ENCODE measurements at regions not wholly inside any gene's neighbourhood (a gene's known extent, or its start where the extent isn't known, plus 50 kb on each side); places are given as distances from the start of the nearest gene placed in this dataset.
A peak's percentile ranks its signal among the peaks of the same experiment; 100 is the strongest.
"Not testable (repeated sequence)": the region's sequence is repeated elsewhere in the genome, so short reads cannot be mapped to it uniquely, and the experiment has no call there.

DNA sequence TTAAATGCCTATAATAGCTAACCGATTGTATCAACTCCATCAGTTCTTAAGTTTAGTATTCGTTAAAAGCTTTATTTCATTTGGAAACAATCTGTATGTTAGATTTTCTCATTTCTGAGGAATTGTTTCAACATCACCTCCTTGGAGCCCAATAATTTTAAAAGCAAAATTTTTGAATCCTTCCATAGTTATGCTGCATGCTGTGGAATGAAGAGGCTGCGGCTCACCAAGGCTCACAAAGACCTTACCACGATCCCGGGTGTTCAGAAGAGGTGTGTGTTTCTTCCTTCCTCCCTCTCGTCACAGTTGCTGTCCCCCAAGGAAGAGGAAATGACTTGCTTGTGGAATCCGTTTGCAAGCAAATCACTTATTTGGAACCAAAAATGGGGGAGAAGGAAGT is 143.8 kb downstream of the FGF1 start:
- ATAC-seq (no peak), DNase-seq (no peak)
- H3K36me3 Mint-ChIP-seq (ENCODE audit: insufficient read depth): no peaks in the 10 kb centered on the region
- H3K4me3 Mint-ChIP-seq: no peak overlapping the region
- peaks cover 3% of the 10 kb centered on the region for H3K27me3 Mint-ChIP-seq (ENCODE audit: low read depth)
- no peaks in the 10 kb centered on the region for H3K9me3 Mint-ChIP-seq
- peaks cover 7% of the 10 kb centered on the region for H3K4me1 Mint-ChIP-seq (ENCODE audit: low read depth)

DNA sequence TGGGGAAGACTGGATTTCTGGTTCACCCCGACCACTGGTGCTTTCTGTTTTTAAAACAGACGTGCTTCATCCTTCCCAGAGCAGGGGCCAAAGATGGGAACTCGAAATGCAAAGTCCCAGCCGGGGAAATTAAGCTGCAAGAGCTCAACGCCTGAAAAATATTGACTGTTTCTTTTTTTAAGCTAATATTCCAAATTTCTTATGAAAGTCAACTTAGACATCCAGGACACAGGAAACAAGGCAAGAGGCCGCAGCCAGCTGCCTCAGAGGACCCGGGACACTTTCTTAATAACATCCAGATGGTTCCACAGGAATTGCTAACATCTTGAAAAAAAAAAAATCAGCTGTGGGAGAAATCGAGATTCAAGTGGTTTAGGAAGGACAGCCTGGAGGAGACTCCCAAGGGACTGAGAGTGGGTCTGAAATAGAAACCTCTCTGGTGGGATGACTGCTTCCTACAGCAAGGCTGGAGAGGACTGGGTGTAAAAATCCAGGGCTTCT is 144.9 kb downstream of the FGF1 start:
- Mint-ChIP-seq H3K9me3 (no peaks in the 10 kb centered on the region), H3K27me3 (ENCODE audit: low read depth) (peaks cover 3% of the 10 kb centered on the region), H3K4me1 (ENCODE audit: low read depth) (peaks cover 7% of the 10 kb centered on the region), H3K4me3 (no peak overlapping the region), H3K36me3 (ENCODE audit: insufficient read depth) (no peaks in the 10 kb centered on the region)
- DNase-seq (no peak), ATAC-seq (no peak)

DNA sequence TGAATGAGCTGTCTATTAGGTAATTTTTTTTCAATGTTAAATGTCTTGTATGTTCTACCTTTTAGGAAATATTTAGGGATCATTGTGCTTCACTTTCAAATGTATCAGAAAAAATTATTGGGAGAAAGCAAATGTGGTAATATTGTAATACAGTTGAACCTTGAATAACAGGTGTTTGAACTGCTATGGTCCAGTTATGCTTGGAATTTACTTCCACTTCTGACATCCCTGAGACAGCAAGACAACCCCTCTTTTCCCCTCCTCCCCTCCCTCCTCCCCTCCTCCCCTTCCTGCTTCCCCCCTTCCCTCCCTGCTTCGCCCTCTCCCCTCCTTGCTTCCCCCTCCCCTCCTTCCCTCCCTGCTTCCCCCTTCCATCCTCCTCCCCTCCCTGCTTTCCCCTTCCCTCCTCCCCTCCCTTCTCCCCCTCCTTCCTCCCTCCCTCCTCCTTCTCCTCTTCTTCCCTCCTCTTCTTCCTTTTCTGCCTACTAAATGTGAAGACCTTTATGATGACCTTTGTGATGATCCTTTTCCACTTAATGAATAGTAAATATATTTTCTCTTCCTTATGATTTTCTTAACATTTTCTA is 146.6 kb downstream of the FGF1 start:
- peaks cover 3% of the 10 kb centered on the region for H3K27me3 Mint-ChIP-seq (ENCODE audit: low read depth)
- H3K36me3 Mint-ChIP-seq (ENCODE audit: insufficient read depth): no peaks in the 10 kb centered on the region
- DNase-seq (no peak), ATAC-seq (no peak)
- H3K4me3 Mint-ChIP-seq: no peak overlapping the region
- peaks cover 7% of the 10 kb centered on the region for H3K9me3 Mint-ChIP-seq
- H3K4me1 Mint-ChIP-seq (ENCODE audit: low read depth): peaks cover 7% of the 10 kb centered on the region

DNA sequence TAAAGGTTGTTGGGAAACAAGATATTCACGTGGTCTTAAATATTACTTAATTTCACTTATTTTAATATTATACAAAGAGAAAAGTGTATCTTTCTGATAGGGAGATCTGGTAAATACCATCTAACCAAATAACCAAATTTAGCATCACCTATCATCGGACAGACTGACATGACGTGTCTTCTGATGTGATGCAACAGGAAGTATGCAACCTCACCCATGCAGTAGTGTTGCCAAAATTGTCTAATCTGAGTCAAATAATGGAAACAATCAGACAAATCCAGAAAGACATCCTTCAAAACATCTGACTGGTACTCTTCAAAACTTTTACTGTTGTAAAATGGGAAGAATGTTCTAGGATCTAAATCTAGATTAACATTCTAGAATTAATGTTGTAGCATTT is 148.0 kb downstream of the FGF1 start:
- DNase-seq: no peak
- Mint-ChIP-seq H3K9me3 (peaks cover 8% of the 10 kb centered on the region), H3K27me3 (ENCODE audit: low read depth) (peaks cover 3% of the 10 kb centered on the region), H3K4me3 (no peak overlapping the region), H3K4me1 (ENCODE audit: low read depth) (peaks cover 7% of the 10 kb centered on the region), H3K36me3 (ENCODE audit: insufficient read depth) (no peaks in the 10 kb centered on the region)
- peak in 1 of 2 donors; percentile 62 for ATAC-seq

DNA sequence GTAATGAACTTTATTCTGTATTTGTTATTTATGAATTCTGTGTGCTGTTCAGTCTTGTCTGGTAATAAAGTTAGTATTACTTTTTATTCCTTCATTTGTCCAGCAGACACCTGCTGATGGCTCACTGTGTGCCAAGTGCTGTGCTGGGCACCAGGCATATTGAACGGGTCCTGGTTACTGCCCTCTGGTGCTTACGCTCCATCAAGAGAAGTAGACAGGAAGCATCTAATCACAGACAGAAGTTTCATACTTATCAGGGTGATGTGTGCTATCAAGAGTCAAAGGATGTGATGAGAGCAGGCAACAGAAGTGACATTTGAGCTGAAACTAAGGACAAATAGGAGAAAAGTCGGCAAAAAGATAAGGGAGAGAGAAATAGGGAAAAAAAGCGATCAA is 153.1 kb downstream of the FGF1 start:
- Mint-ChIP-seq H3K27me3 (ENCODE audit: low read depth) (peaks cover 3% of the 10 kb centered on the region), H3K36me3 (ENCODE audit: insufficient read depth) (no peaks in the 10 kb centered on the region), H3K9me3 (peaks cover 8% of the 10 kb centered on the region), H3K4me3 (no peak overlapping the region), H3K4me1 (ENCODE audit: low read depth) (peaks cover 13% of the 10 kb centered on the region)
- DNase-seq: no peak
- no peak for ATAC-seq

DNA sequence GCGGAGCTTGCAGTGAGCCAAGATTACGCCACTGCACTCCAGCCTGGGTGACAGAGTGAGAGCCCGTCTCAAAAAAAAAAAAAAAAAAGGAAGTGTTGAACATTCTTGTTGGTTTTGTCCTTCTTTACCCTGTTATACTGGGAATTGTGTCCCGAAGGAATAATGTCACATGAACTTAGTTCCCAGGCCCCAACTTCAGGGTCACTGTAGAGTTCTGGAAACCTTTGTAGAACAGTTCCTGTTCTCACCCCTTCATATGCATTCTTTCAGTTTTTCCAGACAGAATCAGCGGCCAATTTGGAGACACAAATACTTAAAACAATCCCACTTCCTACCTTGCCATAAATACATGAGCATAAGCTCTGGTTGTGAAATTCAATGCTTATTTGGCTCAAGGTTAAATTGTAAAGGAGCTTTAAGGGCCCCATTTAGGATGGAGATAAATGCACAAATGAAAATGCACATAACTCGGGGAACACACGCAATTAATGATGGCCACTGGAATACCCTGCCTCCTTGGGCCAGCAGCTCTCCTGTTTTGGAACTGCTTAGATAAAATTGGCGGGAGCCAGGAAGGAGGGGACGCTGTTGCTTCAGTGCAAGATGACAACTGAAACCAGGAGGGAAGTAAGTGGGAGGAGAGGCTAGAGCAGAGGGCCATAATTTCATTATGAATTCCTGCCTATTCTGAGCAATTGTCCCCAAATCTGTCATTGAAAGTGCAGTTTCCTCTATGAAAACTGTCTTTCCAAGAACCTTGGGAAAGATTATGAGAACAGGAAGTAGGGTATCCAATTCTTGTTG is 153.7 kb downstream of the FGF1 start:
- Mint-ChIP-seq H3K27me3 (ENCODE audit: low read depth) (peaks cover 1% of the 10 kb centered on the region), H3K36me3 (ENCODE audit: insufficient read depth) (no peaks in the 10 kb centered on the region), H3K4me1 (ENCODE audit: low read depth) (peaks cover 12% of the 10 kb centered on the region), H3K9me3 (peaks cover 8% of the 10 kb centered on the region), H3K4me3 (no peak overlapping the region)
- ATAC-seq (no peak), DNase-seq (no peak)

DNA sequence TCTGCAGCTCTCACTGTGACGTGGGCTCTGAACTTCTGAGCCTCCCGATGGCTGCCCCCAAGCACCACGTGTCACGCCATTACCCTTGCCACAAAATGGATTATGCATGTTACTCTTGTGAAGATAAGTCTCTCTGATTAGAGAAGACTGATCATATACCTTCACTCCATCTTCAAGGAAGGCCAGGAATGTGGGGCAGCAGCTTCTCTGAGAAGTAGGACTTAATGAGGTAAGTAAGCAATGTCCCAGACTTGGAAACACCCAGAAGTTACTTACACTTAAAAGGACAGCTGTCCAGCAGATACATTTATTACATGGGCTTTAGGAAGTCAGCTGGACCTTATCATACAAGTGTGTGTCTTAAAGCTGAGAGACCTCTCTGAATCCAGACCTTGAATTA is 155.0 kb downstream of the FGF1 start:
- H3K4me3 Mint-ChIP-seq: no peak overlapping the region
- H3K9me3 Mint-ChIP-seq: peaks cover 8% of the 10 kb centered on the region
- H3K4me1 Mint-ChIP-seq (ENCODE audit: low read depth): peaks cover 11% of the 10 kb centered on the region
- no peak for DNase-seq
- H3K27me3 Mint-ChIP-seq (ENCODE audit: low read depth): no peaks in the 10 kb centered on the region
- no peak for ATAC-seq
- H3K36me3 Mint-ChIP-seq (ENCODE audit: insufficient read depth): no peaks in the 10 kb centered on the region

DNA sequence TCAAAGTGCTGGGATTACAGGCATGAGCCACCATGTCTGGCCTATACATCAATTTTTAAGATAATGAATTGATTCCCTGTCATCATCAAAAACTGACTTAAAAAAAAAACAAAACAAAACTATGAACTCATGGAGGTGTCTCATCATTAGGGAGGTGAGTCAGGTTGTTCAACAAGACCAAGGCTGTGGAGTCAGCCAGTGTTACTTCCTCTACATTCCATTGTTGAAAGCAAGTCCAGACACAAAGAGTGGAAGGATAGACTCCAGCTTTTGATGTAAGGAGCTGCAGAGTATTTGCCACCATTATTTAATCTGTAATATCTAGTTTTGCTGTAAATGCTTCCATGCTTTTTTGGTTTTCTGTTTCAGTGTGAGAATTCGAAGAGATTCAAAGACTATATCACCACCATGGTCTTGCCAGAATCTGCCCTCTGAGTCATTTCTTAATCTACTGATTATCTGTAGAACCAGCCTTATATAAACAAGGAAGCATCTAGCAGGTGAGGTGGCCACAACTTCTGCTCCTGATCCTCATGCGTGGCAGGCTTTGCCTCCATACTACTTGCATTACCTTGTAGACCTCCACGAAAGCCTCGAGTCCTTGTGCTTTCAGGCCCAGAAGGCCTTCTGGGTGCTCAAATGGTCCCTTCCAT is 156.1 kb downstream of the FGF1 start:
- Mint-ChIP-seq H3K27me3 (ENCODE audit: low read depth) (no peaks in the 10 kb centered on the region), H3K4me1 (ENCODE audit: low read depth) (peaks cover 11% of the 10 kb centered on the region), H3K9me3 (peaks cover 5% of the 10 kb centered on the region), H3K36me3 (ENCODE audit: insufficient read depth) (no peaks in the 10 kb centered on the region), H3K4me3 (no peak overlapping the region)
- ATAC-seq: peak in 1 of 2 donors; percentile 38
- no peak for DNase-seq

DNA sequence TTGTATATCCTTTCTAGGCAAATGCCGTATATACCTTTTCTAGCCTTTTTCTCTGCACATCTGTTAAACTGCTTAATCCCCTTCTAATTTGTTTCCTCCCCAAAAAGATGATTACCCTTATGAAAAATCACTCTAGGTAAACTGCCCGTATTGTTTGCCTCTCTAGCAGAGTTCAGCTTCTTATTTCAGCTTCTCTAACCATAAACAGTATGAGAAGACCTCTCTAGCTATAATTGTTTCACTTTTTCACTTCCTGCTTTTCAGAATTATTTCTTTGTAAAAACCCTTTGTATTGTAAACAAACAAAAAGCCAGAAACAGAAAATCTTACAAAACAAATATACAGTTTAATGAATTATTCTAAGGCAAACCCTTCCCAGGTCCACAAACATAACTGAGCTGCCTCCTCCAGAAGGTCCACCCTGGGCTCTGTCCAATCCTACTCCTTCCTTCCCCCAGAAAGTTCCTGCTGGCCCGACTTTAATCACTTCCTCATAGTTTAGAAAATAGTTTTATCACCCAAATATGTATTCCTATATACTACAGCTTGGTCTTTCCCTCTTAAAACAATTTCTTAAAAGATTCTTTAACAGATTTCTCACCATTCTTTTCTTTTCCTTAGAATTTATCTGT is 158.1 kb downstream of the FGF1 start:
- H3K36me3 Mint-ChIP-seq (ENCODE audit: insufficient read depth): no peaks in the 10 kb centered on the region
- ATAC-seq: no peak
- no peak for DNase-seq
- H3K4me1 Mint-ChIP-seq (ENCODE audit: low read depth): peaks cover 10% of the 10 kb centered on the region
- H3K27me3 Mint-ChIP-seq (ENCODE audit: low read depth): no peaks in the 10 kb centered on the region
- H3K4me3 Mint-ChIP-seq: no peak overlapping the region
- H3K9me3 Mint-ChIP-seq: no peaks in the 10 kb centered on the region

DNA sequence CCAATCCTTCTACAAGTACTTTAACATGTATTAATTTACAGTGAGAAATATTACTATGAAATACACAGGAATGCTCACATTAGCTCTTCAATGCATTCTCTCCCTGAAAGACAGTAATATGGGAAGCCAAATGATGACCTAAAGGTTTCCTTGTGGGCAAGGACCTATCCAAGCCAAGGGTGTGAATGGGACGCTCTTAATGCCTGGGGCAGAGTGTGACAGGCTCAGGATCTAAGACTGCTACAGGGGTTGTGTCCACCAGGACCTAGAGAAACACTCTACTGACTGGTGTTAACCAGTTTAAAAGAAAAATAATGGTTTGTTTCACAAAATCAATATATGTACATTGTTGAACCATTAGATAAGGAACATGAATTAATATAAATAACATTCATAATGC is 158.7 kb downstream of the FGF1 start:
- Mint-ChIP-seq H3K9me3 (no peaks in the 10 kb centered on the region), H3K36me3 (ENCODE audit: insufficient read depth) (no peaks in the 10 kb centered on the region), H3K4me1 (ENCODE audit: low read depth) (peaks cover 8% of the 10 kb centered on the region), H3K4me3 (no peak overlapping the region), H3K27me3 (ENCODE audit: low read depth) (no peaks in the 10 kb centered on the region)
- DNase-seq (no peak), ATAC-seq (no peak)

DNA sequence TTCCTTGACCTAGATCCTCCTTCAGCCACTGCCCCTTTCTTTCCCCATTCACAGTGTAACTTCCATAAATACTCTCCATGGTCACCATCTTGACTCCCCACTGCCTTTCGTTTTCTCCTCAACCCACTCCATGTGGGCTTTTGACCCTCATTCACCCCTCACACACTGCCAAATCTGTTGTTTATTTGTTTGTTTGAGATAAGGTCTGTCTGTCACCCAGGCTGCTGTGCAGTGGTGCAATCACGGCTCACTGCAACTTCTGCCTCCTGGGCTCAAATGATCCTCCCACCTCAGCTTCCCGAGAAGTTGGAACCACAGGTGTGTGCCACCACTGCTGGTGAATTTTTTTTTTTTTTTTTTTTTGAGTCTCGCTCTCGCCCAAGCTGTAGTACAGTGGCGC is 162.9 kb downstream of the FGF1 start:
- H3K36me3 Mint-ChIP-seq (ENCODE audit: insufficient read depth): no peaks in the 10 kb centered on the region
- H3K27me3 Mint-ChIP-seq (ENCODE audit: low read depth): no peaks in the 10 kb centered on the region
- H3K4me3 Mint-ChIP-seq: no peak overlapping the region
- H3K4me1 Mint-ChIP-seq (ENCODE audit: low read depth): no peaks in the 10 kb centered on the region
- ATAC-seq (no peak), DNase-seq (no peak)
- H3K9me3 Mint-ChIP-seq: no peaks in the 10 kb centered on the region

DNA sequence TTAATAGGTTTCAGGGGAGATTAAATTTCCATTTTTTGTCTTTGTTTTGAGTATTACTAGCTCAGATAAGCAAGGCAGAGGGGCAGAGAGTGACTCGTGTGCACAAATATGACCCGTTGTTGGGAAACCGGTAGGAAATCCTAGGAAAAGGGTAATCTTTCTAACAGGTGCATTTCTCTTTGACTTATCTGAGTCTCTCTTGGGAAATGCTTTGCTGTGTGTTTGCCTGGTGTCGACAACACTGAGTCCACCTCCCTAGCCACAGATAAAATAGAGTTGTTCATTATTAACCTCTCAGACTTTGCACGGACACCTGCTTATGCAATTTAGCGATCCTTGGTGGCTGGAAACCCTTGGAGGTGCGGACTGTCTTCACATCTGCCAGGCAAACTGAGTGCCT is 164.2 kb downstream of the FGF1 start:
- no peak for ATAC-seq
- Mint-ChIP-seq H3K4me1 (ENCODE audit: low read depth) (peaks cover under 1% of the 10 kb centered on the region), H3K4me3 (no peak overlapping the region), H3K9me3 (peaks cover 5% of the 10 kb centered on the region), H3K27me3 (ENCODE audit: low read depth) (no peaks in the 10 kb centered on the region), H3K36me3 (ENCODE audit: insufficient read depth) (peaks cover 2% of the 10 kb centered on the region)
- DNase-seq: no peak

DNA sequence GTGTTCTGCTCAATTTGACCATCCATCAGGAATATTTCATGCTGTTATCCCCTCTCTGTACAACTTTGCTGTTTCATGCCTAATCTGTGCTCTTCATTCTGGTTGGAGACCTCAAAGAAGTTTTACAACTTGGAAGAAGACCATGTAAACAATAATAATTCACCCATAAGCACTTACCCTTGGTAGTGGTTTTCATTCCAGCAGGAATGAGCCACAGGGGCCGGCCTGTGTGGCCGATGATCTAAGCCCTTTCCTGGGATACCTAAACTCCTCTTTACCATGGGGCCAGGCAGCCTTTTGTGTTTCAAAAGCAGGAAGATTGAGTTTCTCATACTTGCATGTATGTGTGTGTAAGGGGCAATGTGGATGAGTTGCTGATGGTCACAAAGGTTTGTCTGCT is 165.0 kb downstream of the FGF1 start:
- Mint-ChIP-seq H3K27me3 (ENCODE audit: low read depth) (no peaks in the 10 kb centered on the region), H3K36me3 (ENCODE audit: insufficient read depth) (peaks cover 8% of the 10 kb centered on the region), H3K4me1 (ENCODE audit: low read depth) (peaks cover 7% of the 10 kb centered on the region), H3K4me3 (no peak overlapping the region), H3K9me3 (peaks cover 12% of the 10 kb centered on the region)
- ATAC-seq (no peak), DNase-seq (no peak)

DNA sequence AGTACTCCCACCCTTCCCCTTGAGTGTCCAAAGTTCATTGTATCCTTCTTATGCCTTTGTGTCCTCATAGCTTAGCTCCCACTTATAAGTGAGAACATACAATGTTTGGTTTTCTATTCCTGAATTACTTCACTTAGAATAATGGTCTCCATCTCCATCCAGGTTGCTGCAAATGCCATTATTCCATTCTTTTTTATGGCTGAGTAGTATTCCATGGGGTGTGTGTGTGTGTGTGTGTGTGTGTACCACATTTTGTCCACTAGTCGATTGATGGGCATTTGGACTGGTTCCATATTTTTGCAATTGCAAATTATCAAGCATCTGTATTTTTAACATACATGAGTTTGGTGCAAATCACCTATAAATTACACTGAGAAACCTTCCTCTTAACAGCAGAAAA is 166.0 kb downstream of the FGF1 start:
- not testable (repeated sequence) for H3K4me3 Mint-ChIP-seq; H3K27me3 Mint-ChIP-seq (ENCODE audit: low read depth); ATAC-seq; DNase-seq; H3K4me1 Mint-ChIP-seq (ENCODE audit: low read depth); H3K36me3 Mint-ChIP-seq (ENCODE audit: insufficient read depth)
- H3K9me3 Mint-ChIP-seq: peaks cover 12% of the 10 kb centered on the region
